GM12865 (cell line): ENCODE measurements at regions not wholly inside any gene's neighbourhood (a gene's known extent, or its start where the extent isn't known, plus 50 kb on each side); places are given as distances from the start of the nearest gene placed in this dataset.

Source experiments
- DNase-seq: peaks from one replicate; pipeline ENCODE4 v3.0.0; 2010; ENCODE audit warnings: low read depth
- H3K4me3 ChIP-seq: 2 replicates; pipeline ENCODE4 v1.5.1; 2011; ENCODE audit warnings: mild to moderate bottlenecking, low read depth, low read length, control low read depth
- CTCF ChIP-seq: IDR thresholded peaks from 2 replicates; pipeline ENCODE4 v1.5.1; 2011; ENCODE audit warnings: low read length, control low read depth, low read depth, inconsistent platforms; ENCODE audit not compliant: insufficient read depth; ENCODE audit errors: missing control alignments

- H3K4me3 ChIP-seq: no peak overlapping the region
These were observed 74.6 kb upstream of the NPAS1 start for GRCh38 chr19:46944918-46945628.

GRCh38 chr19:46945694-46946489 is 73.7 kb upstream of the NPAS1 start:
- H3K4me3 ChIP-seq: no peak overlapping the region
- DNase-seq: no peak

More at GRCh38 chr19:46944918-46945628, 74.6 kb upstream of the NPAS1 start:
- no peak for DNase-seq
- no peak for TF ChIP-seq CTCF

GRCh38 chr19:46946611-46947238 is 72.9 kb upstream of the NPAS1 start:
- TF ChIP-seq CTCF: no peak
- H3K4me3 ChIP-seq: no peak overlapping the region
- no peak for DNase-seq

More at GRCh38 chr19:46945694-46946489, 73.7 kb upstream of the NPAS1 start:
- TF ChIP-seq CTCF: no peak

GRCh38 chr19:46947866-46948265 is 71.8 kb upstream of the NPAS1 start:
- DNase-seq: no peak
- no peak for TF ChIP-seq CTCF

GRCh38 chr19:46950526-46951170 is 69.0 kb upstream of the NPAS1 start:
- no peak for TF ChIP-seq CTCF
- no peak overlapping the region for H3K4me3 ChIP-seq
- peak; percentile 29 for DNase-seq

More at GRCh38 chr19:46947866-46948265, 71.8 kb upstream of the NPAS1 start:
- no peak overlapping the region for H3K4me3 ChIP-seq

- H3K4me3 ChIP-seq: no peak overlapping the region
- peak; percentile 47 for DNase-seq
- no peak for TF ChIP-seq CTCF
These were observed 68.3 kb upstream of the NPAS1 start for GRCh38 chr19:46951171-46951986.
